Endothelial cell of umbilical vein (primary cell): ENCODE measurements at regions not wholly inside any gene's neighbourhood (a gene's known extent, or its start where the extent isn't known, plus 50 kb on each side); places are given as distances from the start of the nearest gene placed in this dataset.

Source experiments
- BruUV-seq: library from RNA; stranded (reverse); fragments of 400-500 nt; replicated peaks from 2 replicates; lab custom pipeline; 2021; lab: Mats Ljungman, UMichigan
- CTCF ChIA-PET: fragments of 300-600, 350-600 bp; sonication (Branson Sonifier 250); formaldehyde crosslinking; loops from one replicate; lab custom pipeline; 2021; ENCODE audit warnings: antibody characterized with exemption, inconsistent platforms; lab: Charles Lee
- POLR2A ChIA-PET: fragments of 300-600, 350-600 bp; sonication (Branson Sonifier 250); formaldehyde crosslinking; loops from one replicate; lab custom pipeline; 2021; ENCODE audit warnings: antibody characterized with exemption, inconsistent platforms; lab: Charles Lee
- DNase-seq: peaks from one replicate; pipeline ENCODE4 v3.0.0-alpha.2; 2011; ENCODE audit warnings: low read depth, low spot score
- FAIRE-seq: peaks from 2 replicates; lab custom pipeline; 2011; peaks lifted over from hg19 to GRCh38; lab: Jason Lieb, UNC
- H2AFZ ChIP-seq: 2 replicates; pipeline ENCODE4 v1.6.0; 2012; ENCODE audit warnings: low read depth, low read length, control low read depth, inconsistent platforms
- H3K27ac ChIP-seq: 2 replicates; pipeline ENCODE4 v1.5.1; 2011; ENCODE audit warnings: low read depth, mild to moderate bottlenecking, control low read depth, low read length, moderate library complexity; ENCODE audit not compliant: insufficient read depth
- H3K27me3 ChIP-seq, 2 experiments: 2 replicates each; pipeline versions ENCODE4 v1.6.0 to v1.6.1; 2011; ENCODE audit warnings: low read length in 2 of 2, mixed read lengths in 1 of 2; ENCODE audit not compliant: control insufficient read depth in 2 of 2, insufficient read depth in 2 of 2
- H3K36me3 ChIP-seq, 2 experiments: 2 replicates in 1 of 2; 3 replicates in 1 of 2; pipeline ENCODE4 v1.5.1; 2011; ENCODE audit warnings: low read length in 2 of 2, mild to moderate bottlenecking in 1 of 2, moderate library complexity in 1 of 2; ENCODE audit not compliant: control insufficient read depth in 2 of 2, insufficient read depth in 2 of 2; ENCODE audit errors: extremely low read depth in 1 of 2
- H3K4me1 ChIP-seq: 3 replicates; pipeline ENCODE4 v1.5.1; 2011; ENCODE audit warnings: mild to moderate bottlenecking, low read length; ENCODE audit not compliant: control insufficient read depth, insufficient read depth; ENCODE audit errors: extremely low read depth
- H3K4me2 ChIP-seq: 2 replicates; pipeline ENCODE4 v1.6.1; 2011; ENCODE audit warnings: low read length, control low read depth, mixed read lengths; ENCODE audit not compliant: insufficient read depth
- H3K4me3 ChIP-seq, 3 experiments: fragments of 200-600 bp in 1 of 3; sonication (generic), shearing (Covaris generic) in 1 of 3; replicated peaks in 1 of 3; 2 replicates each; pipeline ENCODE4 v1.5.1; 2011 to 2016; ENCODE audit warnings: control low read depth in 3 of 3, low read length in 3 of 3, mild to moderate bottlenecking in 2 of 3, inconsistent platforms in 1 of 3, low read depth in 1 of 3, moderate library complexity in 1 of 3; ENCODE audit not compliant: insufficient read depth in 1 of 3
- H3K79me2 ChIP-seq: 2 replicates; pipeline ENCODE4 v1.6.0; 2012; ENCODE audit warnings: low read length, inconsistent platforms; ENCODE audit not compliant: control insufficient read depth, insufficient read depth
- H3K9ac ChIP-seq: replicated peaks from 2 replicates; pipeline ENCODE3; 2011; ENCODE audit warnings: low read length, control low read depth; ENCODE audit not compliant: insufficient read depth; ENCODE audit errors: extremely low read depth
- H3K9me1 ChIP-seq: replicated peaks from 3 replicates; pipeline ENCODE4 v1.6.0; 2011; ENCODE audit warnings: mild to moderate bottlenecking, low read length; ENCODE audit not compliant: control insufficient read depth, insufficient read depth; ENCODE audit errors: extremely low read depth
- H3K9me3 ChIP-seq: replicated peaks from 2 replicates; pipeline ENCODE4 v1.5.1; 2012; ENCODE audit warnings: low read length, inconsistent platforms; ENCODE audit not compliant: control insufficient read depth, insufficient read depth
- H4K20me1 ChIP-seq: replicated peaks from 2 replicates; pipeline ENCODE3; 2011; ENCODE audit warnings: mild to moderate bottlenecking, low read length; ENCODE audit not compliant: control insufficient read depth, insufficient read depth; ENCODE audit errors: extremely low read depth
- GATA2 ChIP-seq: IDR thresholded peaks from 2 replicates; pipeline ENCODE4 v1.7.0; 2011; ENCODE audit warnings: low read depth, mild to moderate bottlenecking, moderate library complexity, mixed read lengths, low read length; ENCODE audit not compliant: insufficient read length, insufficient read depth
- JUN ChIP-seq: IDR thresholded peaks from 2 replicates; pipeline ENCODE4 v1.6.1; 2011; ENCODE audit warnings: borderline replicate concordance, low read depth; ENCODE audit not compliant: insufficient read length, insufficient read depth
- MYC ChIP-seq: IDR thresholded peaks from one replicate; pipeline ENCODE4 v1.6.1; 2011; ENCODE audit warnings: mild to moderate bottlenecking, low read depth, low read length
- POLR2A ChIP-seq: IDR thresholded peaks from 2 replicates; pipeline ENCODE4 v1.6.1; 2012; ENCODE audit warnings: low read depth, mild to moderate bottlenecking, control low read depth, low read length
- POLR2AphosphoS5 ChIP-seq: IDR thresholded peaks from 2 replicates; pipeline ENCODE4 v1.6.1; 2012; ENCODE audit warnings: low read depth, mild to moderate bottlenecking, control low read depth, low read length, moderate library complexity; ENCODE audit not compliant: insufficient read depth
- dilution Hi-C: fragments of 300-500 bp; cut with MboI; formaldehyde crosslinking; loops from one replicate; pipeline ENCODE4 v1.15.0; 2019; ENCODE audit warnings: low sequenced_read_pairs; ENCODE audit not compliant: extremely low pct_ligation_motif_present
- intact Hi-C: fragments of 100-400 bp; cut with micrococcal nuclease; formaldehyde crosslinking; loops from one replicate; pipeline ENCODE4 v1.10.0; 2022
- TF ChIP-seq, protein P1 (sequence below), 2 donors: IDR thresholded peaks; 1 replicate in 1 of 2; 2 replicates in 1 of 2; pipeline ENCODE4 v1.5.1; 2011; ENCODE audit warnings: low read length in 2 of 2, mild to moderate bottlenecking in 2 of 2, moderate library complexity in 2 of 2, control low read depth in 1 of 2, inconsistent platforms in 1 of 2, low read depth in 1 of 2; ENCODE audit not compliant: insufficient read depth in 1 of 2; ENCODE audit errors: extremely low read depth in 1 of 2
- TF ChIP-seq, protein P2 (sequence below): IDR thresholded peaks from 2 replicates; pipeline ENCODE4 v1.6.1; 2011; ENCODE audit not compliant: insufficient read depth, insufficient read length

DNA sequence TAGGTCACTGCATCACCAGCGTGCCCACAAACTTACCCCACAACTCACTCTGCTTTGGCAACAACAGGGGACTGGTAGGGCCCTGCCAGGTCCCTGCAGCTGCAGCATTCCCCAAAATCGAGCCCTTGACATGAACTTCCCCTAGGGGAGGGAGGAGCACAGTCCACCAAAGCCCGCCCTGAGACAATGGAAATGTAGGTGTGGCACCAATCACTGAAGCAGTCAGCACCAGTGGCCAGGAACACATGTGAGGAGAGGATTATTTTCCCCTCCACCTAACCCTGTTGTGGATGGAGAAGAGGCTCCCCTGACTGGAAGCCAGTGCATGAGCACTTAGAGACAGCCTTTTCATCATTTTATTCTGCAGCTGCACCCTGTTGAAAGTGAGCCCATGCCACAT lies 573.8 kb downstream of the SOX5 start:
- Histone ChIP-seq H3K9me3 (no peaks in the 10 kb centered on the region), H3K9me1 (no peaks in the 10 kb centered on the region), H2AFZ (no peak overlapping the region), H3K27me3 (no peaks in the 10 kb centered on the region), H3K4me3 (no peak overlapping the region), H3K27ac (no peak overlapping the region), H3K9ac (no peak overlapping the region), H4K20me1 (no peaks in the 10 kb centered on the region), H3K79me2 (no peaks in the 10 kb centered on the region), H3K36me3 (no peaks in the 10 kb centered on the region), H3K4me2 (no peak overlapping the region), H3K4me1 (no peaks in the 10 kb centered on the region)
- CTCF ChIA-PET = interaction anchor here (1.1 to 2.5 kb wide), 6 partner anchors 154 to 520 kb away, joined by 3 to 22 read pairs (median 5); no protein-coding TSS in a partner anchor
- POLR2A ChIA-PET = no interaction called here
- DNase-seq (no peak), FAIRE-seq (no peak)
- intact Hi-C loops (no loop called here), dilution Hi-C loops (no loop called here)
- BruUV-seq = no TSS peak
- TF ChIP-seq, protein P1, sequence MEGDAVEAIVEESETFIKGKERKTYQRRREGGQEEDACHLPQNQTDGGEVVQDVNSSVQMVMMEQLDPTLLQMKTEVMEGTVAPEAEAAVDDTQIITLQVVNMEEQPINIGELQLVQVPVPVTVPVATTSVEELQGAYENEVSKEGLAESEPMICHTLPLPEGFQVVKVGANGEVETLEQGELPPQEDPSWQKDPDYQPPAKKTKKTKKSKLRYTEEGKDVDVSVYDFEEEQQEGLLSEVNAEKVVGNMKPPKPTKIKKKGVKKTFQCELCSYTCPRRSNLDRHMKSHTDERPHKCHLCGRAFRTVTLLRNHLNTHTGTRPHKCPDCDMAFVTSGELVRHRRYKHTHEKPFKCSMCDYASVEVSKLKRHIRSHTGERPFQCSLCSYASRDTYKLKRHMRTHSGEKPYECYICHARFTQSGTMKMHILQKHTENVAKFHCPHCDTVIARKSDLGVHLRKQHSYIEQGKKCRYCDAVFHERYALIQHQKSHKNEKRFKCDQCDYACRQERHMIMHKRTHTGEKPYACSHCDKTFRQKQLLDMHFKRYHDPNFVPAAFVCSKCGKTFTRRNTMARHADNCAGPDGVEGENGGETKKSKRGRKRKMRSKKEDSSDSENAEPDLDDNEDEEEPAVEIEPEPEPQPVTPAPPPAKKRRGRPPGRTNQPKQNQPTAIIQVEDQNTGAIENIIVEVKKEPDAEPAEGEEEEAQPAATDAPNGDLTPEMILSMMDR (IDR thresholded peaks at IDR 0.05; ENCODE audit: extremely low read depth in 1 of 2, insufficient read depth in 1 of 2, low read depth in 1 of 2, low read length in 2 of 2) = no peak
- TF ChIP-seq POLR2AphosphoS5 (no peak), JUN (no peak), POLR2A (no peak), MYC (no peak), GATA2 (no peak)
- TF ChIP-seq, protein P2, sequence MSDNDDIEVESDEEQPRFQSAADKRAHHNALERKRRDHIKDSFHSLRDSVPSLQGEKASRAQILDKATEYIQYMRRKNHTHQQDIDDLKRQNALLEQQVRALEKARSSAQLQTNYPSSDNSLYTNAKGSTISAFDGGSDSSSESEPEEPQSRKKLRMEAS = no peak
